Activated CD4-positive, alpha-beta T cell treated with anti-CD3 and anti-CD28 coated beads, Interleukin-2, Interleukin-4, amounts not matched to agents 100 ng/mL and 50 ng/mL, durations not matched to agents 16 hours and 8 hours (primary cell): ENCODE measurements at regions not wholly inside any gene's neighbourhood (a gene's known extent, or its start where the extent isn't known, plus 50 kb on each side); places are given as distances from the start of the nearest gene placed in this dataset.
"Not testable (repeated sequence)": the region's sequence is repeated elsewhere in the genome, so short reads cannot be mapped to it uniquely, and the experiment has no call there.

Source experiments
- DNase-seq: peaks from one replicate; pipeline ENCODE4 v3.0.0-alpha.2; 2020; ENCODE audit warnings: low spot score

DNA sequence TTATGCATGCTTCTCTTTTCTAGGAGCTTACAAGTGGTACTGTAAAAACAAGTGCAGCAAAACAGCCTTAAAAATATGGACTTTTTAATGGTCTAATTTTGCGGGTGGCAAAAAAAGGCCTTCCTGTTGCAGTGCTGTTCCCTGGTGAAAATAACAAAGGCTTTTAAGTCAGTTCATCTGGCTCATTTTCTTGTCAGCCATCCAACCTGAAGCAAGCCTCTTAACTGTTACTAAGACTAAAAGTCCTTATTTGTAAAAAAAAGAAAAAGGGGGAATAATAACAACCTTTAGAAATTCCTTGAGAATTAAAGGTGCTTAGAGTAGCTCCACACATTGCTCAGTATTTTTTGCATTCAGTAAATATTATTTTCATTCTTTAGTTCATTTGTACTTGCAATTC is 200.5 kb upstream of the CHORDC1 start:
- DNase-seq, result no peak

DNA sequence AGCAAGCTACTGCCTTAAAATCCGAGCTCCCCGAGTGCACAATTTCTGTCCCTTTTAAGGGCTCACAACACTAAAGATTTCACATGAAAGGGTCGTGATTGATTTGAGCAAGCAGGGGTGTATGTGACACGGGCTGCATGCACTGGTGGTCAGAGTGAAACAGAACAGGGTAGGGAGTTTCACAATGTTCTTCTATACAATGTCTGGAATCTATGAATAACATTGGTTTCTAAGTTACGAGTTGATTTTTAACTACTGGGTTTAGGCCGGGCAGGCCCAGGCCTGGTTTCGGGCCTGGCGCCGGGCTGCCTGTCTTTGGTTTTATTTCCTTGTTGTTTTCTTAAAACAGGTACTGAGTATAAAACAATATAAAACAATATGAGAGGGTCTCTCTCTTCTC is 199.9 kb upstream of the CHORDC1 start:
- not testable (repeated sequence) for DNase-seq

DNA sequence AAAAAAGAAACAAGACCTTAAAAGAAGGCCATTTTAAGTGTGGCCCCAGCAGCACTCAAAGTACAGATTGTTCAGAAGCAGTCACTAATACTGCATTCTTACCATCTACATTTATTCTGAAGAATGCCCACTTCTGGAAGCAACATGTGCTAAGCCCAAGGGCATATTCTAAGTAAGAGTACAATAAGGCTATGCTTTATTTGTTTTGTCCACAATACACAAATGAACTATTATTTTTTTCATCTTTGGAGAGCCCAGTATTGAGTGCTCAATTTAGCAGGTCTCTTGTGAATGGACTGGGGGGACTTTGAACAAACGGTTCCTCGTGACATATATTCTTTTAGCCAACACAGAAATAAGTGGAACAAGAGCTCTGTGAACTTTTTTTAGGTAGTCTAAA is 191.4 kb upstream of the CHORDC1 start:
- no peak for DNase-seq

DNA sequence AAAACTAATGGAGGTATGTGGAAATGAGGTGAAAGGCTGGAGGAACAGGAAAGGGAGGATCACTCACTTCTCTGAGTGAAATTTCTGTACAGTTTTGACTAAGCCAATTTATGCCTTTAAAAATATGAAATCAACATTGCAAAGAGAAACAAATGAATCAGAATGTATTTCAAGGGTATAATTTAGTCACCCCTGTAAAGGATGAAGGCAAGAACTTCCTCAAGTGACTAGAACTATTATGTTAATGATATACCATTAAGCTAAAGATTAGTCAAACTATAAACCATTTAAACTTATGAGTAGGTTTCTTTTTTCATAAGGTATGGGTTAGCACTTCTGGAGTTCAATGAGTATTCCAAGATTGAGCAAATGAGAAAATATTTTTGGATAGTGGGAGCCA is 184.5 kb upstream of the CHORDC1 start:
- no peak for DNase-seq

DNA sequence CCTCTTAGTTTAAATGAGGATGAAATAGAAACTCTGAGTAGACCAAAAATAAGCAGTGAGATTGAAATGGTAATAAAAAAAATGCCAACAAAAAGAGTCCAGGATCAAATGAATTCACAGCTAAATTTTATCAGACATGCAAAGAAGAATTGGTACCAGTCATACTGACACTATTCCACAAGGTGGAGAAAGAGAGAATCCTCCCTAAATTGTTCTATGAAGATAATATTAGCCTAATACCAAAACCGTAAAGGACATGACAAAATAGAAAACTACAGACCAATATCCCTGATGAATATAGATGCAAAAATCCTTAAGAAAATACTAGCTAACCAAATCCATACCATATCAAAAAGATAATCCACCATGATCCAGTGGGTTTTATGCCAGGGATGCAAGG is 169.8 kb upstream of the CHORDC1 start:
- DNase-seq, result no peak

DNA sequence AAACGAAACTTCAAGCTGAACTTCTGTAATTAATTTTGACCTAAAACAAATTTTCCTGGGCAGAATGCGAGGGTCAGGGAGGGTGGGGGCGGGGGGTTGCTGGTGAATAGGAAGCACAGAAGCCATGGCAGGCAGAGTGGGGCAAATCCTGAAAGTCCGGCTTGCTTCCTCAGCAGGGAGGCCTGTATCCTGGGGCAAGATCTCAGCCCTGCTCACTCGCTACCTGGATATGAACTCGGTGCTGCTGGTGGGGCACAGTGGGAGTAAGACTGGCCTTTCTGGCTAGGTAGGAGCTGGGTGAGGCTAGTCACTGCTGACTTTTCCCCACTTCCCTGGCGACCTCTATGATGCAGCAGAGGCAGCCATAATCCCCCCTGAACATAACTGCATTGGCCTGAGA is 168.9 kb upstream of the CHORDC1 start:
- DNase-seq, result no peak

DNA sequence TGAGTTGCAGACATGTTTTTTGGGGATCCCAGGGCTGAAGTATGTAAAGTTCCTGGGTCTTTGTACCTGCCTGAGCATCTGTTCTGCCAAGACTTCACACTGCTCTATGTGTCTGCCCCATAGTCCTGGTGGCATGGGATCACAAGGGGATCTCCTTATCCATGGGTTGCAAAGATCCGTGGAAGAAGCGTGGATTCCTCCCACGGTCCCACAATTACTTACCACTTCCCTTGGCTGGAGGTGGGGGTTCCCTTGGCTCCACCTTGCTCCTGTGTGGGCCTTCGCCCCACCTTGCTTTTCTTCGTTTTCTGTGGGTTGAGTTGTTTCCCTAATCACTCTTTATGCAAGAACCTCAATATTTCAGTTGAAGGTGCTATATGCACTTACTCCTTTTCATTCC is 157.4 kb upstream of the CHORDC1 start:
- no peak for DNase-seq

DNA sequence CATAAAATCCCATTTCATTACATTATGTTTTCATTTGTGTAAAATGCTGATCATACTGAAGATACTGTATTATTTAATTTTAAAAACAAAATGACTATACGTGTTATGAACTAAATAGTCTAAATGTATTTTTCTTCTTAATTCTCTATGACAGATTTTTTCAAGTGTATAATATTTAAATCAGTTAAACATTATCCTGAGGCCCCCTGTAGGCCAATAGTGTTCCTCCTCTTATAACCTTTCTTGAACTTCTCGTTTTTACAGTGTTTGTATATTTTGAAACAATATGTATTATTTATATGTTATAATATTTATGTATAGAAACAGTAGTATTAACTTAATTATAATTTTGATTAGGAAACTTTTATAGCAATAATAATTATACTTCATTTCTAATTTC is 151.1 kb upstream of the CHORDC1 start:
- no peak for DNase-seq

DNA sequence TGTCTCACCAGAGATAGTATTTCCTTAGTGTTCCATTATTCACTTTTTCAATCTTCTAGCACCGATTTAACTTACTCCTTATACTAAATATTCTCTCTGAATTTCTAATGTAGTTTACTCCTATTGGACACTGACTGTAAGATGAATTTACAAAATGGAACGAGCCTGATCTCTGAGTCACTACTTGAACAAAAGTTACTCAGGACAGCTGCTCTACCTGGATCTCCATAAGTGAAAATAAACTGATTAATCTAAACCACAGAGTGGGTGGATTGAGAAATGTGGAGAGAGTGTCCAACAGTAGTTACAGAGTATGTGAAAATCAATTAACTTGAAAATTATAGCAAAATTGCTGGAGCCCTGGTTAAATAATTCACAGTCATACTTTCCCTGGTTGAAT is 141.7 kb upstream of the CHORDC1 start:
- DNase-seq, result no peak

DNA sequence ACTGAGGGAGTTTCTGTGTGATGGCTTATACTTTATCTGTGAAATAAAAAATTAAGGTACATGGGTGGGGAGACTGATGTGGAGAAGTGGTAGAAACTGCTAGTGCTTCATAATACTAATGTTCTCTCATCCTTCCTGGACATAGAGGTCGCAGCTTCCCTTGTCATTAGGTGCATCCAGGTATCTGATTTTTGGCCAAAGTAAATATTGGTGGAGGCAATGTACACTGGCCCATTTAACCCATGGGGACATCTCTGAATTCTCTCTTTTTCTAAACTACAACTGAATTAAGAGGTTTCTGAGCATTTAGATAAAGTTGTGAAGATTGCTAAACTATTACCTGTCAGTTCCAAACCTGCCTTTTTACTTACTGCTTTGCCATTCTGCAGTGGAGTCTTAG is 140.9 kb upstream of the CHORDC1 start:
- DNase-seq, result no peak

DNA sequence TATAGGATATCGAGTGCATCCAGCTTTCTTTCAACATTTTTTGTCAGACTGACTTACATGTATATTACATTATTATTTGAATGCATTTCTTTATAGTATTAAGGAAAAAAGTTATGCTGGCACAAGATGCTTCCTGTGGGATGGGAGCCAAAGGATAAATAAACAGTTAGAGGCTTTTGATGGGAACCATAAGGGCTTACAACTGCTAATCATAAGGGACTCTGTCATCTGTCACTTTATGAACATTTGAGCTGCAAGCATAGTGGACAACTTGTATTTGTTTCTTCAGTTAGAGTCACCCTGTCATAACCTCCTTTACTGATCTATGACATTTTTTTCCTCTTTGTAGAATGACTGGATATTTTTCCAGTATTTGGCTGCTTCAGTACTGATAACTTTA is 132.4 kb upstream of the CHORDC1 start:
- no peak for DNase-seq

DNA sequence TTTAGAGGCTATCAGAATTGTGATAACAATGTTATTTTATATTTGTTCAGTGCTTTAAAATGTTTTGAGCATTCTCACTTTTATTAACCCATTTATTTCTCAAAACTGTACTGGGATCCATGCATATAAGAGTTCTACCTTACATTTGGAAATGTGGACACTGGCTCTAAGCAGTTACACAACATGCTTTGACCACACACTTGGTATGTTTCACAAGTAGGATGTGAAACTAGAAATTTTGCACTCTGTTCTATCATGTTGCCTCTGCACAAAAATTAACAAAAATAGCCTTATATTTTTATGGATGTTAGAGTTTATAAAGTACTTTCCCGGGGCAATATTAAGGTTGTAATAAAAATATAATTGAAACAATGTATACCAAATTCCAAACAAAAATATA is 126.9 kb upstream of the CHORDC1 start:
- no peak for DNase-seq

DNA sequence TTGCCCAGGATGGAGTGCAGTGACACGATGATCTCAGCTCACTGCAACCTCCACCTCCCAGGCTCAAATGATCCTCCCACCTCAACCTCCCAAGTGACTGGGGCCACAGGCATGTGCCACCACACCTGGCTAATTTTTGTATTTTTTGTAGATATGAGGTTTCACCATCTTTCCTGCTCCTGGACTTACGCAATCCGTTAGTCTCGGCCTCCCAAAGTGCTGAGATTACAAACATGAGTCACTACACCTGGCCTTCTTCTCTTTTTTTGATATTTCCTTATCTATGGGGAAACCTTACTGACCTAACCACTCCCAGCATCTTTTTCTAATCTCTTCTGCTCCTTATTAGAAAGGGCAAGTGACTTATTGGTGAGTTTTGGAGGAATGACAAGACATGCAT is 121.7 kb upstream of the CHORDC1 start:
- DNase-seq, result no peak

DNA sequence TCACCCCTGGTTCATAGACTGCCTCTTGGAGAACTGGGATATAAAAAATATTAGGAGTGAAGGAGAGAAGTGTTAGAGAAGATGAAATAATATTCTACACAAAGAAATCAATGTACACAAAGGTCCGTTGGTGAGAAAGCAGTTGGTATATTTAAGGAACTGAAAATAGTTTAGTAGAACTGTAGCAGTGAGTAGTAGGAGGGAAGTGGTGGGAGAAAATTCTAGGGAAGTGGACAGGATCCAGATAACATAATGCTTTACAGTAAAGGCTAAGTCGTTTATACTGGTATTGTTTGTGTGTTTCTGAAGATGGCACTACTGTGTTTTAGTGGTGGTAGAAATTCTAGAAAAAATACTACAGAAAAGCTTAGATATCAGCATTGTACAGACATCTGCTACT is 120.8 kb upstream of the CHORDC1 start:
- DNase-seq, result no peak

DNA sequence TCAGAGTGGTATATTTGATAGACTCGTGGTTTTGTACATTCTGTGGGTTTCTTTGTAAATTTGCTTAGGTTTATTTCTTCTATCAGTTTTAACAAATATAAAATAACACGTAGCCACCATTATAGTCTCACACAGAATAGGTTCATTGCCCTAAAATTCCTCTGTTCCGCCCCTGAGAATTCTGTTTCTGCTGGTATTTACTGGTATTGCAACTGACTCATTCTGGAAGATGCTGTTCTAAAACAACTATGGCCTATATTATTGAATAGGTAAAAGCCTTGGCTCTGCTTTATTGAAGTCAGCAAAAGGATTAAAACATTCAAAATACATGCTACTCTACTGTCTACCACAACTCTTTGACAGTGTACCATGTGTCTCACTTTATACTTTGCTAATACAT is 119.1 kb upstream of the CHORDC1 start:
- DNase-seq, result no peak

DNA sequence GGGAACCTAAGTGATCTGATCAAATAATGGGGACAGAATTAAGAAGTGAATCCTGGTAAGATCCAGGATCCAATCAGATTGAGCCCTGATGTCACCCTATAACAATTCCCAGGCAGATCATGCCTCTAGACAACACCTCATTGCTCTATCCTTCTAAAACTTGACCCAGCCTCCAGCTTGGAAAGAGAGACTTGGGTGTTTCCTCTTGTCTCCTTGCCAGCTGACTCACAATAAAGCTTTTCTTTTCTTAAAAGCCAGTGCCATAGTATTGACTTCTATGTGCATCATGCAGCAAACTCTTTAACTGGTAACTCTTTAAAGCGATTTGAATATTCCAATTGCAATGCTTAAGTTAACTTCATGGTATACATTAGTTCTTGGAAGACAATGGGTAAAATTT is 109.6 kb upstream of the CHORDC1 start:
- no peak for DNase-seq

DNA sequence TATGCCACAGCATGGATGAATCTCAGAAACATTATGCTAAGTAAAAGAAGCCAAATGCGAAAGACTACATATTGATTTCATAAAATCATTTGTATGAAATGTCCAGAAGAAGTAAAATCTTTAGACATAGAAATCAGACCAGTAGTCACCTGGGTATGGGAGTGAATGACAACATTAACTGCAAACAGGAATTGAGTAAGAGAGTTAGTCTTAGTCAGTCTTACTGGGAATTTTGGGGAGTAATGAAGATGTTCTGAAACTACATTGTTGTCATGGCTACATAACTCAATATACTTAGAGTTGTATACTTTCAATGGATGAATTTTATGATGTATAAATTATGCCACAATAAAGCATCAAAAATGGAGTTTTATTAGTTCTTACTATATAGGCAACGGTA is 107.8 kb upstream of the CHORDC1 start:
- no peak for DNase-seq

DNA sequence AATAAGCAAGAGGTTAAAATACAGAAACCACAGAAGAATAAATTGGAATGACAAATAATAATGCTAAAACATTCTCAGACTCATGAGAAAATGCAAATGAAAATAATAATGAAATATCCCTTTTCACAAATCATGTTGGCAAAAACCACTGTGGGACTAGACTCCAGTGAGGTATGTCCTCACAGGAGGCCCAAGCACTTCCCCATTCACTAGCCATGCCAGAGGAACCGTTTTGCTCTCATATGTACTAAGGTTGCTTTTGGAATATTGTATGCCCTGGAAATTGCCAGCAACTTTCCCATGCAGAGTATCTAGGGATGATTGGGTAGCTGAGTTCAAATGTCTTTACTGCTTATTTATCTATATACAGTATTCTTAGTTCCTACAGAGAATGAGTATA is 106.2 kb upstream of the CHORDC1 start:
- DNase-seq, result no peak

DNA sequence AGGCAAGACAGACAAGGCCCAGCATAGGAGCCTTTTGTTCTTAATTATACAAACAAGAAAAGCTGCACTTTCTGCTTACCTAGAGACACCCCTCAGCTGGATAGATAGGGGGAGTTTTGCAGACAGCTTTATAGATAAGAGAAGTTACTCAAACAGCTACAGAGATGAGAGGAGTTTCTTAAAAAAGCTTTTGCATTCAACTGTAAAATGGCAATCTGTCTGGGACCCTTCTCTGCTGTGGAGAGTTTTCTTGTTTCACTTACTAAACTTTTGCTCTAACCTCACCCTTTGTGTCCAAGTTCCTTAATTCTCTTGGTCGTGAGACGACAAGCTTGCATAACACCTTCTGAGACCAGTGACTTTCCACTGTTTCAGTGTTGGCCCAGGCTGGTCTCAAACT is 103.8 kb upstream of the CHORDC1 start:
- DNase-seq, result no peak

DNA sequence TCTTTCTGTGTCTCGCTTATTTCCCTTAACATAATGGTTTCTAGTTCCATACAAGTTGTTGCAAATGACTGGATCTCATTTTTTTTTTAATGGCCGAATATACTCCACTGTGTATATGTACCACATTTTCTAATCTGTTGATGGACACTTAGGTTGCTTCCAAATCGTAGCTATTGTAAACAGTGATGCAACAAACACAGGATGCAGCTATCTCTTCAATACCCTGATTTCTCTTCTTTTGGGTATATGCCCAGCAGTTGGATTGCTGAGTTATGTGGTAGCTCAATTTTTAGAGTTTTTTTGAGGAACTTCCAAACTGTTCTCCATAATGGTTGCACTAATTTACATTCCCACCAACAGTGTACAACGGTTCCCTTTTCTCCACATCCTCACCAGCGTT is 100.4 kb upstream of the CHORDC1 start:
- DNase-seq, result no peak

DNA sequence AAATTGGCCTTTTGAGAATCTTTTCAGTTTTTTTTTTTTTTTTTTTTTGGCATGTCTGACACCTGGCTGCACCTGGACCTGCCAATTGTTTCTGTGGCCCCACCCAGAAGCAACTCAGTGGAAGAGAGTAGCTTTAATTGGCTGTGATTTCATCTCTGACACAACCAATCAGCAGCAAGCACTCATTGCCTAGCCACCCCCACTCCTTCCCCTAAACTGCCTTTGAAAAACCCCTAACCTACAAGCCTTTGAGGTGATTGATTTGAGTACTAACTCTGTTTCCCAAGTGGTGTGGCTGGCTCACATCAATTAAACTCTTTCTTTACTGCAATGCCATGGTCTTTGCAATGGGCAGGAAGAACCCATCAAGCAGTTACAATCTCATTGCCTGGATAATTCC is 98.2 kb upstream of the CHORDC1 start:
- no peak for DNase-seq

DNA sequence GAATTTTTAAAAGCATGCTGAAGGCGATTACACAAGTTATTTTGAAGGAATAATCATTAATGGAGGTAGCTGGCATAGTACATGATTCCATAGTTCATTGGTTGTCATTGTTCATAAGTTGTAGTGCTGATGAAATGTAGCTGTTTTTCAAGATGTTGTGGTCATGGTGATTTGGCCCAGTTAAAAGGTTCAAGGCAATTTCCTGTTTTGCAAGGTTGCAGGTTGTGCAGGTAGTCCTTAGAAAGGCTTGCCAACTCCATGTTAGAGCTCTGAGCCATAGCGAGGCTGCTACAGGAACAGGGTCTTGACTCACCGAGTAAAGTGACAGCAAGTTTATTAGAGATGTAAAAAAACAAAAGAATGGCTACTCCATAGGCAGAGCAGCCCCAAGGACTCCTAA is 95.8 kb upstream of the CHORDC1 start:
- no peak for DNase-seq

DNA sequence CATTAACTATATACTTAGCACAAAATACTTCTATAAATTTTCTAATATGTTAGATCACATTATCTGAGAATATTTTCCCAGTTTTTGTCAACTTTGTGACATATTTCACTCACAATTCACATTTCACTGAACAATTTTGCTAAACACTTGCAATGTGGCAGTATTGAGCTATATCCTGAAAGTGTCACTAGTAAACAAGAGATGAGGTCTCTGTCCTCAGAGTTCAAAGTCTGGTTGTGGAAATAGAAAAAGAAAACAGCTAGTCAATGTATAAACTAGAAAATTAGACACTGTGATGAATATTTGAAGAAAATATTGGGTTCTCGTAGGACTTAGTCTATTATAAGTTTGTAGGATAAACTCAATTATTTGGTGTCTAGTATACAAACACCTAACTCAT is 87.4 kb upstream of the CHORDC1 start:
- DNase-seq, result no peak

DNA sequence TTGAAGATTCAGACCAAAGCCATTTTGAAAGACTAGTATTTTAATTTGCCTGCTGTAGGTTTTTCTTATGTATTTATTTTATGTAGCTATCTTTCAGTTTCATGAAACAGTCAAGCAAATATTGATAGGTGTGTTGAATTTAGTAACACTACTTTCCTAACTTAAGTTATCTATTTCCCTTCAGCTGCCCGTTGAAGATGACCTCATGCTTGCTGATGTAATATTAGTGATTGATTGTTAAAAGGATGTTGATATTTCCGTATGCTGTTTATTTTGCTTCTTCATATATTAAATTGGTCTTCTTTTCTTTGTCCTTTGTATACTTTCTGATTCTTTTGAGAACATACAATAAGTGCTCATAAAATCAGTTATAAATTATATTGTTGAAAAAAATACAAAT is 86.8 kb upstream of the CHORDC1 start:
- DNase-seq, result no peak

DNA sequence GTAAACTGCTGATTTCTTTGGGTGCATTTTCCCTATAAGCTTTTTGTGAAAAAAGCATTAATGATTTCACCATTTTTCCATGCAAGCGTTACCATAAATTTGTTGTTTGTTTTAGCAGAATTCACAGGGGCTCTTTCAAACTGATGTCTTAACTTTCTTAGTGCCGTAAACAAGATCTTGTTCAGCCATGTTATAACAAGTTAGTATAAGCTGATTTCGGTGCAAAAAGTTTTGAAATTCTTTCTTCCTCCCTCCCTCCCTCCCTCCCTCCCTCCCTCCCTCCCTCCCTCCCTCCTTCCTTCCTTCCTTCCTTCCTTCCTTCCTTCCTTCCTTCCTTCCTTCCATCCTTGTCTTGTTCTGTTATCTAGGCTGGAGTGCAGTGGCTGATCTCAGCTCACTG is 71.7 kb upstream of the CHORDC1 start:
- DNase-seq, result no peak

DNA sequence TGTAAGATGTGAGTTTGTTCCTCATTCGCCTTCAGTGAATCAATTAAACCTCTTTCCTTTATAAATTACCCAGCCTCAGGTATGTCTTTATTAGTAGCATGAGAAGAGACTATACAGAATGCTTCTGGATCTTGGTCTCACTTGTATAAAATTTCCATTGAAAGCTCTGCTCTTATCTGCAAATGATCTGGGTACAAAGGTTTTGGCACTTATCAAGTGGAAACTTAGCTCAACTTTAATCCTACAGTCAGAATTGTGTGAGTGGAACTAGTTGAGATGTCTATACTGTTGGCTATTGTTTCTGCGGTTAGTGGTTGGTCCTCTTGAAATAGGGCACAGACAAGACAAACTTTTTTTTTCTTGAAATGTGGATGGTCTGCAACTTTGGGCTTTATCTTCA is 71.2 kb upstream of the CHORDC1 start:
- no peak for DNase-seq
